ENCODE measurements at regions not wholly inside any gene's neighbourhood (a gene's known extent, or its start where the extent isn't known, plus 50 kb on each side); places are given as distances from the start of the nearest gene placed in this dataset.

DNA sequence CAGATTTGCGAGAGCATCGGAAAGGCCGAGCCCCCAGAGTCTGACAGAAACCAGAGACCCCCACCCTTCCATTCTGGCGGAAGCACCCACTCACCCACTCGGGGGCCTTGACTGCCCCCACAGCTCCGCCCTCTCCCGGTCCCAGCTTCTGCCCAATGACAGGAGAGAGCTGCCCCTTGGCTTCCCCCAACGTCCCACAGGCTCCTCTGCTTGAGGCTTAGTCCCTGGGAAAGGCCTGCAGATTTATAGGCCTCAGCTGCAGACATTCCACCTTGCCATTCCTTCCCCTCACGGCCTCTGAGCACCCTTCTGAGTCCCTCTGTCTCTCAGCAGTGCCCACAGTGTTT lies 125.0 kb upstream of the NCAM1 start (continued):
- TF ChIP-seq, protein P1, sequence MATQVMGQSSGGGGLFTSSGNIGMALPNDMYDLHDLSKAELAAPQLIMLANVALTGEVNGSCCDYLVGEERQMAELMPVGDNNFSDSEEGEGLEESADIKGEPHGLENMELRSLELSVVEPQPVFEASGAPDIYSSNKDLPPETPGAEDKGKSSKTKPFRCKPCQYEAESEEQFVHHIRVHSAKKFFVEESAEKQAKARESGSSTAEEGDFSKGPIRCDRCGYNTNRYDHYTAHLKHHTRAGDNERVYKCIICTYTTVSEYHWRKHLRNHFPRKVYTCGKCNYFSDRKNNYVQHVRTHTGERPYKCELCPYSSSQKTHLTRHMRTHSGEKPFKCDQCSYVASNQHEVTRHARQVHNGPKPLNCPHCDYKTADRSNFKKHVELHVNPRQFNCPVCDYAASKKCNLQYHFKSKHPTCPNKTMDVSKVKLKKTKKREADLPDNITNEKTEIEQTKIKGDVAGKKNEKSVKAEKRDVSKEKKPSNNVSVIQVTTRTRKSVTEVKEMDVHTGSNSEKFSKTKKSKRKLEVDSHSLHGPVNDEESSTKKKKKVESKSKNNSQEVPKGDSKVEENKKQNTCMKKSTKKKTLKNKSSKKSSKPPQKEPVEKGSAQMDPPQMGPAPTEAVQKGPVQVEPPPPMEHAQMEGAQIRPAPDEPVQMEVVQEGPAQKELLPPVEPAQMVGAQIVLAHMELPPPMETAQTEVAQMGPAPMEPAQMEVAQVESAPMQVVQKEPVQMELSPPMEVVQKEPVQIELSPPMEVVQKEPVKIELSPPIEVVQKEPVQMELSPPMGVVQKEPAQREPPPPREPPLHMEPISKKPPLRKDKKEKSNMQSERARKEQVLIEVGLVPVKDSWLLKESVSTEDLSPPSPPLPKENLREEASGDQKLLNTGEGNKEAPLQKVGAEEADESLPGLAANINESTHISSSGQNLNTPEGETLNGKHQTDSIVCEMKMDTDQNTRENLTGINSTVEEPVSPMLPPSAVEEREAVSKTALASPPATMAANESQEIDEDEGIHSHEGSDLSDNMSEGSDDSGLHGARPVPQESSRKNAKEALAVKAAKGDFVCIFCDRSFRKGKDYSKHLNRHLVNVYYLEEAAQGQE (IDR thresholded peaks at IDR 0.05; ENCODE audit: low read depth) = no peak

DNA sequence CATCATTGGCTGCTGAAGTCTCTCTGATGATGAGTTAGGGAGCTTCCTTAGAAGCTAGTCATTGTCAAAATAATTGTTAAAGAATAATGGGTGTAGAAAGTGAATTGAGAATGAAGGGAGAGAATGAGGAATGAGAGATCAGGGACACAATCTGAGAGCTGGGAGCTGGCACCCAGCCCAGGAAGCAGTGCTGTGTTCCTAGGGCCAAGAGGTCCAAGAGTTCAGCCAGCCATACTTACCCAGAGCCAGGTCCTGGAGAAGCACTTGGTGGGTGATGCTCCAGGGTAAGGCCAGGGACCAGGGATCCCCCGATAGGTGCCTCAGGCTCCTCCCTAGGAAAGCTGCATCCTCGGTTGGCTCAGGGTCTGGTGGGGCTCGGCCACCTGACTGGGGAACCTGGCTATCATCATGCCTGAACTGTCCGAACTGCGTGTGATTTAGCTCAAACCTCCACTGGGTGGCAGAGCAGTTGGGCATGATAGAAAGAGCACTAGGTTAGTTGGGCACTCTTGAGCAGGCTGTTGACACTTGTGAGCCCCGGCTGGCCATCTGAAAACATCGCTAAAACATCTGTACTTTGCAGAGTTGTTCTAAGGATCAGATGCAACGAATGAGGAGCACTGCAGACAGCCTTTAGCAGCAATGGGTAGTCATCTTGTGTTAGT lies 123.9 kb upstream of the NCAM1 start:
- Histone ChIP-seq H3K27ac (ENCODE audit: low read depth, low read length) (no peak overlapping the region), H3K4me3 (replicated peaks in 1 of 2; ENCODE audit: low read depth in 1 of 2, low read length in 2 of 2) (no peak overlapping the region), H3K9me3 (ENCODE audit: control insufficient read depth in 1 of 2, insufficient read depth in 1 of 2, low read depth in 1 of 2, low read length in 2 of 2) (no peaks in the 10 kb centered on the region), H3K9me2 (ENCODE audit: insufficient read depth) (no peaks in the 10 kb centered on the region), H3K4me1 (ENCODE audit: control insufficient read depth in 1 of 2, insufficient read depth in 2 of 2, low read length in 2 of 2) (no peaks in the 10 kb centered on the region), H2AFZ (ENCODE audit: low read depth, low read length, poor library complexity, severe bottlenecking) (no peak overlapping the region), H4K20me1 (ENCODE audit: insufficient read depth) (no peaks in the 10 kb centered on the region), H3K79me2 (ENCODE audit: insufficient read depth, low read length) (no peaks in the 10 kb centered on the region), H3K9ac (ENCODE audit: low read length) (no peak overlapping the region), H3K36me3 (ENCODE audit: control insufficient read depth in 1 of 2, insufficient read depth in 2 of 2, low read length in 2 of 2) (no peaks in the 10 kb centered on the region), H3K27me3 (ENCODE audit: insufficient read depth, low read length) (peaks cover 30% of the 10 kb centered on the region), H3K4me2 (ENCODE audit: low read length) (no peak overlapping the region)
- no TSS peak for BruUV-seq (replicated peaks)
- intact Hi-C loops (cut with micrococcal nuclease) = loop anchor here (2.0 kb wide), 1 partner anchor 452 kb away; no protein-coding TSS in a partner anchor
- DNase-seq (ENCODE audit: low read depth, low spot score) (peak; percentile 6), ATAC-seq (peak; percentile 83)
- TF ChIP-seq JUND (IDR thresholded peaks at IDR 0.05) (no peak), EZH2 (IDR thresholded peaks at IDR 0.05) (no peak), RAD21 (IDR thresholded peaks at IDR 0.05; ENCODE audit: low read depth) (peak; percentile 38; the same call in 1 of the 2 replicates)
- TF ChIP-seq, protein P2, sequence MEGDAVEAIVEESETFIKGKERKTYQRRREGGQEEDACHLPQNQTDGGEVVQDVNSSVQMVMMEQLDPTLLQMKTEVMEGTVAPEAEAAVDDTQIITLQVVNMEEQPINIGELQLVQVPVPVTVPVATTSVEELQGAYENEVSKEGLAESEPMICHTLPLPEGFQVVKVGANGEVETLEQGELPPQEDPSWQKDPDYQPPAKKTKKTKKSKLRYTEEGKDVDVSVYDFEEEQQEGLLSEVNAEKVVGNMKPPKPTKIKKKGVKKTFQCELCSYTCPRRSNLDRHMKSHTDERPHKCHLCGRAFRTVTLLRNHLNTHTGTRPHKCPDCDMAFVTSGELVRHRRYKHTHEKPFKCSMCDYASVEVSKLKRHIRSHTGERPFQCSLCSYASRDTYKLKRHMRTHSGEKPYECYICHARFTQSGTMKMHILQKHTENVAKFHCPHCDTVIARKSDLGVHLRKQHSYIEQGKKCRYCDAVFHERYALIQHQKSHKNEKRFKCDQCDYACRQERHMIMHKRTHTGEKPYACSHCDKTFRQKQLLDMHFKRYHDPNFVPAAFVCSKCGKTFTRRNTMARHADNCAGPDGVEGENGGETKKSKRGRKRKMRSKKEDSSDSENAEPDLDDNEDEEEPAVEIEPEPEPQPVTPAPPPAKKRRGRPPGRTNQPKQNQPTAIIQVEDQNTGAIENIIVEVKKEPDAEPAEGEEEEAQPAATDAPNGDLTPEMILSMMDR (IDR thresholded peaks at IDR 0.05 in 2 of 3, conservative IDR thresholded peaks at IDR 0.05 in 1 of 3; ENCODE audit: borderline replicate concordance in 1 of 3, insufficient read depth in 1 of 3, low read depth in 2 of 3, low read length in 2 of 3) = peak; percentile 14 to 33 (median 31); a peak in 2 of 6 replicates
- RAD21 ChIA-PET (ENCODE audit: low non-redundant PET in 1 of 2, low total read pairs in 2 of 2, uncharacterized antibody in 2 of 2, unreplicated experiment in 2 of 2) = no interaction called here
- CTCF ChIA-PET = interaction anchor here (1.0 to 1.4 kb wide), 3 partner anchors 10 to 277 kb away, joined by 3 to 9 read pairs (median 4); no protein-coding TSS in a partner anchor
- POLR2A ChIA-PET = no interaction called here

Measured in HCT116 (cell line).